Effector memory CD4-positive, alpha-beta T cell (primary cell): ENCODE measurements at regions not wholly inside any gene's neighbourhood (a gene's known extent, or its start where the extent isn't known, plus 50 kb on each side); places are given as distances from the start of the nearest gene placed in this dataset.

Experiments
- DNase-seq, 3 donors: peaks; one replicate each; pipeline ENCODE4 v3.0.0-alpha.2; 2020
- H3K27ac ChIP-seq: 2 replicates; pipeline ENCODE4 v1.7.0; 2013; ENCODE audit warnings: mild to moderate bottlenecking, low read length, moderate library complexity; ENCODE audit not compliant: insufficient read depth, poor library complexity, severe bottlenecking
- H3K27me3 ChIP-seq: replicated peaks from 2 replicates; pipeline ENCODE4 v1.7.0; 2013; ENCODE audit warnings: mild to moderate bottlenecking, low read length; ENCODE audit not compliant: insufficient read depth, control insufficient read depth, poor library complexity, severe bottlenecking
- H3K36me3 ChIP-seq: 2 replicates; pipeline ENCODE4 v1.7.0; 2013; ENCODE audit warnings: mild to moderate bottlenecking, low read length, moderate library complexity; ENCODE audit not compliant: control insufficient read depth, insufficient read depth
- H3K4me1 ChIP-seq: 2 replicates; pipeline ENCODE4 v1.7.0; 2013; ENCODE audit warnings: low read length, mild to moderate bottlenecking; ENCODE audit not compliant: control insufficient read depth, insufficient read depth, poor library complexity, severe bottlenecking
- H3K4me3 ChIP-seq: 2 replicates; pipeline ENCODE4 v1.7.0; 2013; ENCODE audit warnings: low read length, low read depth, mild to moderate bottlenecking; ENCODE audit not compliant: insufficient read depth, poor library complexity, severe bottlenecking
- H3K9me3 ChIP-seq: 2 replicates; pipeline ENCODE4 v1.7.0; 2013; ENCODE audit warnings: mild to moderate bottlenecking, low read length, moderate library complexity; ENCODE audit not compliant: control insufficient read depth

GRCh38 chr12:107451246-107451645, 234.4 kb upstream of the PWP1 start:
- Histone ChIP-seq H3K36me3 (no peaks in the 10 kb centered on the region), H3K27ac (no peak overlapping the region)

GRCh38 chr12:107454109-107454830, 231.3 kb upstream of the PWP1 start:
- Histone ChIP-seq H3K27ac (no peak overlapping the region), H3K36me3 (no peaks in the 10 kb centered on the region), H3K27me3 (no peaks in the 10 kb centered on the region), H3K4me3 (no peak overlapping the region), H3K9me3 (no peaks in the 10 kb centered on the region), H3K4me1 (no peaks in the 10 kb centered on the region)
- no peak for DNase-seq

More at GRCh38 chr12:107451246-107451645, 234.4 kb upstream of the PWP1 start:
- Histone ChIP-seq H3K9me3 (no peaks in the 10 kb centered on the region), H3K4me3 (no peak overlapping the region), H3K27me3 (no peaks in the 10 kb centered on the region), H3K4me1 (no peaks in the 10 kb centered on the region)
- no peak for DNase-seq

GRCh38 chr12:107457362-107457935, 228.2 kb upstream of the PWP1 start:
- DNase-seq = no peak
- H3K27ac ChIP-seq = no peak overlapping the region
- H3K9me3 ChIP-seq = no peaks in the 10 kb centered on the region
- H3K36me3 ChIP-seq = no peaks in the 10 kb centered on the region
- H3K4me1 ChIP-seq = no peaks in the 10 kb centered on the region
- no peaks in the 10 kb centered on the region for H3K27me3 ChIP-seq
- no peak overlapping the region for H3K4me3 ChIP-seq

GRCh38 chr12:107458163-107458562, 227.4 kb upstream of the PWP1 start:
- H3K4me1 ChIP-seq = no peaks in the 10 kb centered on the region
- DNase-seq = no peak

GRCh38 chr12:107458990-107459389, 226.6 kb upstream of the PWP1 start:
- DNase-seq = no peak
- no peaks in the 10 kb centered on the region for H3K36me3 ChIP-seq
- H3K27ac ChIP-seq = no peak overlapping the region
- H3K27me3 ChIP-seq = no peaks in the 10 kb centered on the region
- no peaks in the 10 kb centered on the region for H3K9me3 ChIP-seq
- H3K4me1 ChIP-seq = no peaks in the 10 kb centered on the region
- no peak overlapping the region for H3K4me3 ChIP-seq

More at GRCh38 chr12:107458163-107458562, 227.4 kb upstream of the PWP1 start:
- H3K27me3 ChIP-seq = no peaks in the 10 kb centered on the region
- no peaks in the 10 kb centered on the region for H3K9me3 ChIP-seq
- no peak overlapping the region for H3K27ac ChIP-seq
- H3K36me3 ChIP-seq = no peaks in the 10 kb centered on the region
- no peak overlapping the region for H3K4me3 ChIP-seq

GRCh38 chr12:107459641-107460040, 226.0 kb upstream of the PWP1 start:
- no peaks in the 10 kb centered on the region for H3K9me3 ChIP-seq
- H3K36me3 ChIP-seq = no peaks in the 10 kb centered on the region
- H3K27me3 ChIP-seq = no peaks in the 10 kb centered on the region
- no peaks in the 10 kb centered on the region for H3K4me1 ChIP-seq
- H3K4me3 ChIP-seq = no peak overlapping the region
- DNase-seq = no peak
- no peak overlapping the region for H3K27ac ChIP-seq

- Histone ChIP-seq H3K27ac (no peak overlapping the region), H3K9me3 (no peaks in the 10 kb centered on the region), H3K36me3 (no peaks in the 10 kb centered on the region), H3K4me3 (no peak overlapping the region), H3K4me1 (no peaks in the 10 kb centered on the region), H3K27me3 (no peaks in the 10 kb centered on the region)
- no peak for DNase-seq
Observed at GRCh38 chr12:107461222-107461975, 224.2 kb upstream of the PWP1 start.

- Histone ChIP-seq H3K36me3 (no peaks in the 10 kb centered on the region), H3K4me3 (no peak overlapping the region), H3K27ac (no peak overlapping the region), H3K27me3 (no peaks in the 10 kb centered on the region), H3K9me3 (no peaks in the 10 kb centered on the region), H3K4me1 (no peaks in the 10 kb centered on the region)
- DNase-seq = no peak
Observed at GRCh38 chr12:107462428-107463332, 222.9 kb upstream of the PWP1 start.

- H3K9me3 ChIP-seq = no peaks in the 10 kb centered on the region
- no peaks in the 10 kb centered on the region for H3K4me1 ChIP-seq
- H3K36me3 ChIP-seq = no peaks in the 10 kb centered on the region
- no peak for DNase-seq
- no peaks in the 10 kb centered on the region for H3K27me3 ChIP-seq
- H3K27ac ChIP-seq = no peak overlapping the region
- H3K4me3 ChIP-seq = no peak overlapping the region
Observed at GRCh38 chr12:107464644-107465043, 221.0 kb upstream of the PWP1 start.
